Loucy (cell line): ENCODE measurements at regions not wholly inside any gene's neighbourhood (a gene's known extent, or its start where the extent isn't known, plus 50 kb on each side); places are given as distances from the start of the nearest gene placed in this dataset.

ENCODE experiments used
- H2AFZ ChIP-seq: fragments of 200-600 bp; sonication (generic); 2 replicates; pipeline ENCODE4 v1.6.0; 2016; ENCODE audit warnings: antibody characterized with exemption, mild to moderate bottlenecking, low read length, moderate library complexity
- H3F3A ChIP-seq: fragments of 200-600 bp; 2 replicates; pipeline ENCODE4 v1.6.0; 2016; ENCODE audit warnings: antibody characterized with exemption, low read depth, mild to moderate bottlenecking
- H3K27me3 ChIP-seq: fragments of 200-600 bp; sonication (generic); 2 replicates; pipeline ENCODE4 v1.6.1; 2014; ENCODE audit warnings: low read length, mild to moderate bottlenecking; ENCODE audit not compliant: insufficient read depth, poor library complexity, severe bottlenecking
- H3K36me3 ChIP-seq: fragments of 200-600 bp; sonication (generic); 2 replicates; pipeline ENCODE4 v1.6.1; 2016; ENCODE audit warnings: low read length; ENCODE audit not compliant: insufficient read depth
- H3K4me1 ChIP-seq: fragments of 200-600 bp; sonication (generic); 2 replicates; pipeline ENCODE4 v1.5.1; 2014; ENCODE audit warnings: low read length, mild to moderate bottlenecking; ENCODE audit not compliant: insufficient read depth, poor library complexity, severe bottlenecking
- H3K4me2 ChIP-seq: fragments of 200-600 bp; sonication (generic); 2 replicates; pipeline ENCODE4 v1.6.0; 2014; ENCODE audit warnings: antibody characterized with exemption, low read length, low read depth, mild to moderate bottlenecking; ENCODE audit not compliant: poor library complexity, severe bottlenecking
- H3K4me3 ChIP-seq: fragments of 200-600 bp; sonication (generic); 2 replicates; pipeline ENCODE4 v1.5.1; 2014; ENCODE audit warnings: low read length, mild to moderate bottlenecking, mixed read lengths; ENCODE audit not compliant: poor library complexity, severe bottlenecking
- H3K79me2 ChIP-seq: fragments of 200-600 bp; sonication (generic); 2 replicates; pipeline ENCODE4 v1.6.1; 2014; ENCODE audit warnings: low read length; ENCODE audit not compliant: insufficient read depth
- H3K9ac ChIP-seq: fragments of 200-600 bp; sonication (generic); 2 replicates; pipeline ENCODE4 v1.6.0; 2014; ENCODE audit warnings: mild to moderate bottlenecking, low read depth, low read length, moderate library complexity; ENCODE audit not compliant: poor library complexity, severe bottlenecking
- H3K9me2 ChIP-seq: fragments of 200-600 bp; sonication (generic); replicated peaks from 2 replicates; pipeline ENCODE4 v1.6.1; 2016; ENCODE audit warnings: low read depth, low read length, mixed read lengths
- H3K9me3 ChIP-seq: fragments of 200-600 bp; sonication (generic); 2 replicates; pipeline ENCODE4 v1.6.1; 2014; ENCODE audit warnings: mild to moderate bottlenecking, antibody characterized with exemption, low read length, low read depth; ENCODE audit not compliant: insufficient read depth
- H4K20me1 ChIP-seq: fragments of 200-600 bp; sonication (generic); 2 replicates; pipeline ENCODE4 v1.6.0; 2014; ENCODE audit warnings: antibody characterized with exemption, low read length, mild to moderate bottlenecking; ENCODE audit not compliant: insufficient read depth, poor library complexity, severe bottlenecking
- EZH2phosphoT487 ChIP-seq: fragments of 200-600 bp; IDR thresholded peaks from 2 replicates; pipeline ENCODE4 v1.6.1; 2018; ENCODE audit warnings: antibody characterized with exemption, mild to moderate bottlenecking, moderate library complexity, borderline replicate concordance
- TF ChIP-seq, protein P1 (sequence below): fragments of 200-600 bp; sonication (generic); conservative IDR thresholded peaks from 2 replicates; pipeline ENCODE4 v1.5.1; 2014; ENCODE audit warnings: mild to moderate bottlenecking, antibody characterized with exemption, low read length

DNA sequence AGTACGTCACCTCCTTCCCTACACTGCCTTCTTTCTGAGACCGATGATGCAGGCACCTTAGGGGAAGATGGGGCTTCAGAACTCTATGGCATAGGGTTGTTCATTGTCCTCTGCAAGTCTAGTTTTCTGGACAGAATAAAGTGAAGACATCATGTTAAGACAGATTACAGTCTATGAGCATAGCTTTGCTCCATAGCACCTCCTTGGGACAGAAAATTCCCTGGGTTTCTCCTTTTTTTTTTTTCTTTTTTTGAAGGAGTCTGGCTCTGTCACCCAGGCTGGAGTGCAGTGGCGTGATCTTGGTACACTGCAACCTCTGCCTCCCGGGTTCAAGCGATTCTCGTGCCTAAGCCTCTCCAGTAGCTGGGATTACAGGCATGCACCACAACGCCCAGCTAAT, 119.8 kb upstream of the CADM1 start:
- Histone ChIP-seq H3K9me2 (no peaks in the 10 kb centered on the region), H3K27me3 (no peaks in the 10 kb centered on the region), H2AFZ (no peak overlapping the region), H3K79me2 (no peaks in the 10 kb centered on the region), H3K36me3 (no peaks in the 10 kb centered on the region), H3K4me2 (no peak overlapping the region), H4K20me1 (no peaks in the 10 kb centered on the region), H3K9ac (no peak overlapping the region), H3F3A (no peaks in the 10 kb centered on the region), H3K9me3 (no peaks in the 10 kb centered on the region), H3K4me3 (no peak overlapping the region), H3K4me1 (no peaks in the 10 kb centered on the region)
- TF ChIP-seq EZH2phosphoT487, result no peak
- TF ChIP-seq, protein P1, sequence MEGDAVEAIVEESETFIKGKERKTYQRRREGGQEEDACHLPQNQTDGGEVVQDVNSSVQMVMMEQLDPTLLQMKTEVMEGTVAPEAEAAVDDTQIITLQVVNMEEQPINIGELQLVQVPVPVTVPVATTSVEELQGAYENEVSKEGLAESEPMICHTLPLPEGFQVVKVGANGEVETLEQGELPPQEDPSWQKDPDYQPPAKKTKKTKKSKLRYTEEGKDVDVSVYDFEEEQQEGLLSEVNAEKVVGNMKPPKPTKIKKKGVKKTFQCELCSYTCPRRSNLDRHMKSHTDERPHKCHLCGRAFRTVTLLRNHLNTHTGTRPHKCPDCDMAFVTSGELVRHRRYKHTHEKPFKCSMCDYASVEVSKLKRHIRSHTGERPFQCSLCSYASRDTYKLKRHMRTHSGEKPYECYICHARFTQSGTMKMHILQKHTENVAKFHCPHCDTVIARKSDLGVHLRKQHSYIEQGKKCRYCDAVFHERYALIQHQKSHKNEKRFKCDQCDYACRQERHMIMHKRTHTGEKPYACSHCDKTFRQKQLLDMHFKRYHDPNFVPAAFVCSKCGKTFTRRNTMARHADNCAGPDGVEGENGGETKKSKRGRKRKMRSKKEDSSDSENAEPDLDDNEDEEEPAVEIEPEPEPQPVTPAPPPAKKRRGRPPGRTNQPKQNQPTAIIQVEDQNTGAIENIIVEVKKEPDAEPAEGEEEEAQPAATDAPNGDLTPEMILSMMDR, result no peak

DNA sequence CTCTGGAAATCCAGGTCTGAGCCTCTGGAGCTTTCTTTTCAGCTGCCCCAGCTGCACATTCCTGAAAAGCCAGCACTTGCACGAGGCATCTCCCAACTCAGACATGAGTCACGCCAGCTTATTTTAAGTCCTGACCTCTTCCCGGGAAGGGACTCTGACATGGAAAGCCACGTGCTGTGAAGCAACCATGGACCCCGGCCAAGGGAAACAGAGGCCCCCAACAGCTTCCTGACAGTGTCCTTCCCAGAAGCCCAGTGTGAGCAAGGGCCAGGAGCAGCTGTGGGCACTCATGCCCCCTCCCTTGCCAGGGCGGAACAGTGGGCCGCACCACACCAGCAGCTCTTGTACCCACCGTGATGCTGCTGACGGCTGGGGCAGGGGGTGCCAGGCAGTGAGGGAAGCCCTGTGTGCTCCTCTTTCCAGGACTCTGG, 118.8 kb upstream of the CADM1 start:
- no peak overlapping the region for H3K4me3 ChIP-seq
- no peaks in the 10 kb centered on the region for H3F3A ChIP-seq
- H3K4me2 ChIP-seq, result no peak overlapping the region
- H3K9me2 ChIP-seq, result no peaks in the 10 kb centered on the region
- H3K36me3 ChIP-seq, result no peaks in the 10 kb centered on the region
- H3K79me2 ChIP-seq, result no peaks in the 10 kb centered on the region
- H3K27me3 ChIP-seq, result no peaks in the 10 kb centered on the region
- no peaks in the 10 kb centered on the region for H4K20me1 ChIP-seq
- H3K9ac ChIP-seq, result no peak overlapping the region
- no peaks in the 10 kb centered on the region for H3K4me1 ChIP-seq
- H3K9me3 ChIP-seq, result no peaks in the 10 kb centered on the region
- TF ChIP-seq, protein P1, result no peak
- no peak for TF ChIP-seq EZH2phosphoT487
- no peak overlapping the region for H2AFZ ChIP-seq

DNA sequence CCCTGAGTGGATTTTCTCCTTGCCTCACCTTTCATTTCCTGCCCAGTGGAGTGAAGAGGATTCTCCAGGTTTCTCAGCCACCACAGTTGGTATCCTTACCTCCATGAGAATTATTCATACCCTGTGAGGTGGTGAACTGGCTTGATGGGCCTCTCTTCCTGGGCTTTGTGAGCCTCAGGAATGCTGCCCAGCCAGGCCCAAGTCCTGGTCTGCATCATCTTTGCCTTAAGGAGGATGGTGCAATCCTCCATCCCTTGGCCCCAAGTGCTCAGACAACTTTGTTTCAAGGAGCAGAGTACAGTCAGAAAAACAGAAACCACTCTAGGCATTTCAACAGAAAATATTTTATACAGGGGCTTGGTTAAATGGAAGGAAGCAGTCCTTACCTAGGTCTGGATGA, 114.2 kb upstream of the CADM1 start:
- H3F3A ChIP-seq, result no peaks in the 10 kb centered on the region

More for the DNA sequence above, 114.2 kb upstream of the CADM1 start:
- no peaks in the 10 kb centered on the region for H3K9me2 ChIP-seq
- H3K9me3 ChIP-seq, result no peaks in the 10 kb centered on the region; the same call in 1 of the 2 replicates
- no peaks in the 10 kb centered on the region for H3K27me3 ChIP-seq
- H3K36me3 ChIP-seq, result no peaks in the 10 kb centered on the region
- no peaks in the 10 kb centered on the region for H3K79me2 ChIP-seq
- H4K20me1 ChIP-seq, result no peaks in the 10 kb centered on the region
- H3K4me1 ChIP-seq, result no peaks in the 10 kb centered on the region
- TF ChIP-seq EZH2phosphoT487, result no peak
- TF ChIP-seq, protein P1, result no peak
- H3K9ac ChIP-seq, result no peak overlapping the region
- no peak overlapping the region for H3K4me3 ChIP-seq
- H2AFZ ChIP-seq, result no peak overlapping the region
- no peak overlapping the region for H3K4me2 ChIP-seq
